NB4 (cell line): ENCODE measurements at regions not wholly inside any gene's neighbourhood (a gene's known extent, or its start where the extent isn't known, plus 50 kb on each side); places are given as distances from the start of the nearest gene placed in this dataset.
"Not testable (repeated sequence)": the region's sequence is repeated elsewhere in the genome, so short reads cannot be mapped to it uniquely, and the experiment has no call there.

Experiments used
- DNase-seq: peaks from one replicate; pipeline ENCODE4 v3.0.0; 2010; ENCODE audit warnings: low read depth
- H3K4me3 ChIP-seq: one replicate; pipeline ENCODE4 v1.5.1; 2011; ENCODE audit warnings: mild to moderate bottlenecking, low read depth, low read length, moderate library complexity
- MYC ChIP-seq: IDR thresholded peaks from 2 replicates; pipeline ENCODE4 v1.6.1; 2011; ENCODE audit warnings: low read depth, low read length
- POLR2A ChIP-seq: IDR thresholded peaks from 2 replicates; pipeline ENCODE4 v1.6.1; 2011; ENCODE audit warnings: mild to moderate bottlenecking; ENCODE audit not compliant: insufficient read length; ENCODE audit errors: extremely low read depth
- TF ChIP-seq, protein P1 (sequence below): IDR thresholded peaks from one replicate; pipeline ENCODE4 v1.5.1; 2012; ENCODE audit warnings: low read depth, low read length
- TF ChIP-seq, protein P2 (sequence below): IDR thresholded peaks from 2 replicates; pipeline ENCODE4 v1.6.1; 2011; ENCODE audit warnings: low read depth, low read length

DNA sequence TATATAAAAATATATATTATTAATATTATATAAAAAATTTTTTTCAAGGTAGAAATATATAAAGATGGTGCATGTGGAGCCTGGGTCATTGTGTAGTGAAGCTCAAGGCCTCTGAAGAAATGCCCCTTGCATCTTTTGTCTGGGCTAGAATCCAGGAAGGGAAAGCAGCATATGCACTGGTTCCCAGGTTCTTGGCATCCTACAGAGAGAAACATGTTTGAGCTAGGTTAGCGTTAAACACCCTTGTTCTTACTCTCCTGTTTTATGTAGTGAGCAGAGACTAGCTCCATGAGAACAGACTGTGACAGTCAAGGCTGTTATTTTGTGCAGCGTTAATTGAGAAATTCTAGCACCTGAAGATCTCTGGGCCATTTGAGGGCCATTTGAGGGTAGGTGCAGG lies 116.1 kb downstream of the POM121L12 start:
- no peak overlapping the region for H3K4me3 ChIP-seq
- no peak for DNase-seq
- TF ChIP-seq, protein P1, sequence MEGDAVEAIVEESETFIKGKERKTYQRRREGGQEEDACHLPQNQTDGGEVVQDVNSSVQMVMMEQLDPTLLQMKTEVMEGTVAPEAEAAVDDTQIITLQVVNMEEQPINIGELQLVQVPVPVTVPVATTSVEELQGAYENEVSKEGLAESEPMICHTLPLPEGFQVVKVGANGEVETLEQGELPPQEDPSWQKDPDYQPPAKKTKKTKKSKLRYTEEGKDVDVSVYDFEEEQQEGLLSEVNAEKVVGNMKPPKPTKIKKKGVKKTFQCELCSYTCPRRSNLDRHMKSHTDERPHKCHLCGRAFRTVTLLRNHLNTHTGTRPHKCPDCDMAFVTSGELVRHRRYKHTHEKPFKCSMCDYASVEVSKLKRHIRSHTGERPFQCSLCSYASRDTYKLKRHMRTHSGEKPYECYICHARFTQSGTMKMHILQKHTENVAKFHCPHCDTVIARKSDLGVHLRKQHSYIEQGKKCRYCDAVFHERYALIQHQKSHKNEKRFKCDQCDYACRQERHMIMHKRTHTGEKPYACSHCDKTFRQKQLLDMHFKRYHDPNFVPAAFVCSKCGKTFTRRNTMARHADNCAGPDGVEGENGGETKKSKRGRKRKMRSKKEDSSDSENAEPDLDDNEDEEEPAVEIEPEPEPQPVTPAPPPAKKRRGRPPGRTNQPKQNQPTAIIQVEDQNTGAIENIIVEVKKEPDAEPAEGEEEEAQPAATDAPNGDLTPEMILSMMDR = no peak
- TF ChIP-seq, protein P2, sequence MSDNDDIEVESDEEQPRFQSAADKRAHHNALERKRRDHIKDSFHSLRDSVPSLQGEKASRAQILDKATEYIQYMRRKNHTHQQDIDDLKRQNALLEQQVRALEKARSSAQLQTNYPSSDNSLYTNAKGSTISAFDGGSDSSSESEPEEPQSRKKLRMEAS = no peak
- TF ChIP-seq MYC = no peak
- no peak for TF ChIP-seq POLR2A

DNA sequence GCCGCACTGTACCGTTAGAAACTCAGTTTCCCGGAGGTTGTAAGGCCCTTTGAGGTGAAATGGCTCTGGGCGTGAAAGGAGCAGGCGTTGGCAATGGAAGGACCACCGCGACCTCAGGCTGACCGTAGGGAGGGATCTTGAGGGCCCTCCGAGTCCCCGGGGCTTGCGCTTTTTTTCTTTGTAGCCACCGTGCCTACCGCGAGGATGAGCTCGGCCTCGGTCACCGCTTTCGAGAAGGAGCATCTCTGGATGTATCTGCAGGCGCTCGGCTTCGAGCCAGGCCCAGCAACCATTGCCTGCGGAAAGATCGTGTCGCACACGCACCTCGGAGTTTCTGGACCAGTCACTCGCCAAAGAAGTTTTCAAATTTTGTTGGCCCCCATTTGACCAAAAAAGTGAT lies 151.8 kb downstream of the POM121L12 start:
- DNase-seq, H3K4me3 ChIP-seq: not testable (repeated sequence)

DNA sequence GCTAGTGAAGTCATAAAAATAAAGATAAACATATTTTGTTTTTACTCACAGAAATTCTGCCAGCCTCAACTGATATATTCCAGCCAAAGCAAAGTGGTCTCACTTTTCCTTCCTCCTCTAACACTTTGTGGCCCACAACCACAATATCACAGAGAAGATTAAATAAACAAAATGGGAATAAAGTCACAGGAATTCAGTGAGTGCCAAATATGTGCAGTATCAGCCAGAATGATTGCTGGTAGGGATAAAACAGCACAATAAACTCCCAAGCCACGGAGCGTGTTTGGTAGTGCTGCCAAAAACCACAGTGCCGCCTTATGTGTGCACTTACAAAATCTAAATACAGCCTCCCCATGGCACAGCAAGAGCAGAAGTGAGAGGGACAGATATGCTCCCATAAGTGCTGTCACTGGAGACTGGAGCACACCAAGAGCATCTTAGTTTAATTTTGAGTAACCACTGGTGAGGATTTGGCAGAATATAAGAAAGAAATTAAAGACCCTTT lies 155.8 kb downstream of the POM121L12 start:
- no peak overlapping the region for H3K4me3 ChIP-seq
- TF ChIP-seq MYC (no peak), POLR2A (no peak)
- TF ChIP-seq, protein P2 = no peak
- TF ChIP-seq, protein P1 = no peak
- no peak for DNase-seq

DNA sequence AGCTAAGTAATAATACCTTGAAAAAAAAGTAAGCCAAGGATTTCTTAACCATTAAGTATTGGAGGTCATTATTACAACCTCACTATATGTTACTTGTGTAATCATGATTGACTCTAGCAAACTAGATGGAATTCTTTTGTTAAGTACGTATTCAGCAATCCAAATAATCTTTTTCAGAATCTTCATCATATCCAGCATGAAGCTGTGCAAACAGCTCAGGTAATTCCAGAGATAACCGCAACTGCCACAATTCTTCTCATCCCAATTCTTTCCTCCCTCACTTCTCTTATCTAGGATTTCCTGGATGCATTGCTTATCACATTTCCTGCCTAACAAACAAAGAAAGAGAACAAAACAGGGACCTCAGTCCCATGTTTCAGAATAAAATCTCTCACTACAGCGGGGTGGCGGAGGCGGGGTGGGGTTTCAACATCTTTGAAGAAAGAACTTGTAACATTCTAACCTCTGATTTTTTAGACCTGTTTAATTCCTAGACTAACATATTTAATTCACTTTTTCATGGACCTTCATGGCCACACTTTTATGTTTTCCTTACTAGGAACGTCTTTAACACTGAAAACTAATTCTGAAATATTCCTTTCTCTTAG lies 156.5 kb downstream of the POM121L12 start:
- H3K4me3 ChIP-seq = no peak overlapping the region
- DNase-seq = no peak
- TF ChIP-seq MYC = no peak

DNA sequence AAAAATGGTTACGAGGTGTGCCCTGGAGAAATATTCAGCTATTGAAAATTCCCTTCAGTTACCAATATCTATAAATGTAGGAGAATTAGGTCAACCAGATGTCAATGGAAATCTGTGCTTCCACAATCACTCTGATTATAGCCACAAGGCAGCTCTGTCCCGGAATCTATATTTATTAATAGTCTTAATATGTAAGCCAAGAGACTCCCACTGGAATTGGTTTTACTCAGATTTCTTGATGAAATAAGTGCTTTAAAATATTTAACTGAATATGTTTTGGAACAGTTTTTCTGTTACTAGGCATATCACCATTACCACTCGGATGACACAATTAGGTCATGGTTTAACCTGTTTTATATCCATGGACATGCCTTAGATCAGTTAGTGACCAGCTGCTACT lies 169.6 kb downstream of the POM121L12 start:
- no peak for DNase-seq
- no peak overlapping the region for H3K4me3 ChIP-seq
- no peak for TF ChIP-seq POLR2A
- TF ChIP-seq, protein P1 = no peak
- TF ChIP-seq, protein P2 = no peak
- TF ChIP-seq MYC = no peak

DNA sequence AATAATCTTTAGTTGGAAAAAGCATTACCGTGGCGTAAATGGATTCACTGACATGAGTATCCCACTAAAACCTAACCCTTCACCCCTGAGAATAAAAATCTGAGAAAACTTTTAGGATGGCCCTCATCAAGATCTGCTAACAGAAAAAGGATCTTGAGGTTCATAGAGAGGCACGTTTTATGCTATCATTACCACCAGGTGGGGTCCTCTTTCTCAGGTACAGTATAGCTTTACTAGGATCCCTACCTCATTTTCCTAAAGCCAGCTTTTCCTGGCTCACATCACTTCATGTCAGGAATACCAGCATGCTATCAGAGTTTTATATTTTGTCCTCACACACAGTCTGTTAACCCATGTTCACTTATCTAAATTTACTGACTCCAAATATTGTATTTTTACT lies 173.7 kb downstream of the POM121L12 start:
- no peak overlapping the region for H3K4me3 ChIP-seq
- TF ChIP-seq, protein P2 = no peak
- DNase-seq = no peak

DNA sequence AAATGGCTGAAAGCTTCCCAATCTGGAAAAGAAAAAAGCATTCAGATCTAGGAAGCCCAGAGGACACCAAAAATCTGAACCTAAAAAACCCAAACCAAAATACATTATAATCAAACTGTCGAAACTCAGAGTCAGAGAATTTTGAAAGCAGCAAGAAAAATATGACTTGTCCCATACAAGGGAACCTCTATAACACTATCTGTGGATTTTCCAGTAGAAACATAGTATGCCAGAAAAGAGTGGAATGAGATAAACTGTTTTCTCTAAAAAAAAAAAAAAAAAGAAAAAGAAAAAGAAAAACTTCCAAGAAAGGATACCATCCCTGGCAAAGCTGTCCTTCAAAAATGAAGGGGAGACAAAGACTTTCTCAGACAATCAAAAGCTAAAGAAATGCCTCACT lies 179.0 kb downstream of the POM121L12 start:
- no peak for DNase-seq
- no peak overlapping the region for H3K4me3 ChIP-seq
- TF ChIP-seq MYC (no peak), POLR2A (no peak)
- TF ChIP-seq, protein P1 = no peak
- TF ChIP-seq, protein P2 = no peak
